ENCODE measurements at regions not wholly inside any gene's neighbourhood (a gene's known extent, or its start where the extent isn't known, plus 50 kb on each side); places are given as distances from the start of the nearest gene placed in this dataset.

DNA sequence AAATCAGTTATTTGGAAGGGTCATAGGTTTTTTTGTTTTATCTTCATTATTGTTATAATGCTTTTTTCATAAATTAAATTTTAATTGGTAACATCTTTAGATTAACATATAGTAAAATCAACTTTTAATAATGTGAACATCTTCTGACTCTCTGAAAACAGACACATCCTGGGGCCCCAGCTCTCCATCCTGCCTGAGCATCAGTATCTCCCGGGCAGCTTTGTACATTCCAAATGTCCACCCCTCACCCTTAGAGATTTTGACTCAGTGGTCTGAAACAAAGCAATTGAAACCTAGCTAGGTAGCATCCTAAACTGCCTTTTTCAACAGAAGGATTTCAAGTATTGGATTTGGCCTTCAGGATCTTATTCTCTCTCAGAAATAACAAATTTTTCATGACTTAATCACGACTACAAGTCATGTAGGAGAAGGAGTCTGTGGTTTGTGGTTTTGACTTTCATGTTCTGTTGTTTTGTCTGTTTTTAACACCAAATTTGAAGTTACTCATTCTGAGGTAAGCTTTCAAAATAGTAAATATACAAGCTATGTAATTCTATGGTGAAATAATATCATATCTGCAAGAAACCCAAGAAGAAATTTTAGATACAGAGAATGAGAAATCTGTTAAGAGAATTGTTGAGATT is 147.3 kb upstream of the UBE2E2 start:
- TF ChIP-seq, protein P1, sequence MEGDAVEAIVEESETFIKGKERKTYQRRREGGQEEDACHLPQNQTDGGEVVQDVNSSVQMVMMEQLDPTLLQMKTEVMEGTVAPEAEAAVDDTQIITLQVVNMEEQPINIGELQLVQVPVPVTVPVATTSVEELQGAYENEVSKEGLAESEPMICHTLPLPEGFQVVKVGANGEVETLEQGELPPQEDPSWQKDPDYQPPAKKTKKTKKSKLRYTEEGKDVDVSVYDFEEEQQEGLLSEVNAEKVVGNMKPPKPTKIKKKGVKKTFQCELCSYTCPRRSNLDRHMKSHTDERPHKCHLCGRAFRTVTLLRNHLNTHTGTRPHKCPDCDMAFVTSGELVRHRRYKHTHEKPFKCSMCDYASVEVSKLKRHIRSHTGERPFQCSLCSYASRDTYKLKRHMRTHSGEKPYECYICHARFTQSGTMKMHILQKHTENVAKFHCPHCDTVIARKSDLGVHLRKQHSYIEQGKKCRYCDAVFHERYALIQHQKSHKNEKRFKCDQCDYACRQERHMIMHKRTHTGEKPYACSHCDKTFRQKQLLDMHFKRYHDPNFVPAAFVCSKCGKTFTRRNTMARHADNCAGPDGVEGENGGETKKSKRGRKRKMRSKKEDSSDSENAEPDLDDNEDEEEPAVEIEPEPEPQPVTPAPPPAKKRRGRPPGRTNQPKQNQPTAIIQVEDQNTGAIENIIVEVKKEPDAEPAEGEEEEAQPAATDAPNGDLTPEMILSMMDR (IDR thresholded peaks at IDR 0.05; ENCODE audit: extremely low read depth in 1 of 2, insufficient read depth in 1 of 2, low read depth in 1 of 2, low read length in 2 of 2): no peak
- TF ChIP-seq POLR2A (IDR thresholded peaks at IDR 0.05; ENCODE audit: low read depth, low read length) (no peak), EZH2 (IDR thresholded peaks at IDR 0.05; ENCODE audit: borderline replicate concordance, low read depth, low read length, severe bottlenecking) (no peak)

Data from endothelial cell of umbilical vein (primary cell).